GM19455 (cell line): ENCODE measurements at regions not wholly inside any gene's neighbourhood (a gene's known extent, or its start where the extent isn't known, plus 50 kb on each side); places are given as distances from the start of the nearest gene placed in this dataset.
"Not testable (repeated sequence)": the region's sequence is repeated elsewhere in the genome, so short reads cannot be mapped to it uniquely, and the experiment has no call there.

Experiments
- ATAC-seq: cut with Tn5 transposase; IDR thresholded peaks from one replicate; pipeline ENCODE4 v1.9.1; 2021; ENCODE audit not compliant: unreplicated experiment

- no peak for ATAC-seq
Measured at GRCh38 chrX:110511238-110511637, 152.6 kb downstream of the RTL9 start.

GRCh38 chrX:110512341-110512740, 153.7 kb downstream of the RTL9 start:
- no peak for ATAC-seq

- ATAC-seq: no peak
Measured at GRCh38 chrX:110514509-110514908, 155.9 kb downstream of the RTL9 start.

- no peak for ATAC-seq
Measured at GRCh38 chrX:110519501-110519900, 160.9 kb downstream of the RTL9 start.

GRCh38 chrX:110519906-110520452, 161.3 kb downstream of the RTL9 start:
- ATAC-seq: no peak

- ATAC-seq: not testable (repeated sequence)
Measured at GRCh38 chrX:110520652-110521051, 162.0 kb downstream of the RTL9 start.

GRCh38 chrX:110531873-110532580, 173.4 kb downstream of the RTL9 start:
- ATAC-seq: no peak

GRCh38 chrX:110532581-110532931, 173.9 kb downstream of the RTL9 start:
- no peak for ATAC-seq

GRCh38 chrX:110536816-110537215, 178.2 kb downstream of the RTL9 start:
- no peak for ATAC-seq

- ATAC-seq: no peak
Measured at GRCh38 chrX:110541266-110541665, 182.6 kb downstream of the RTL9 start.

GRCh38 chrX:110550854-110551253, 192.2 kb downstream of the RTL9 start:
- not testable (repeated sequence) for ATAC-seq

- no peak for ATAC-seq
Measured at GRCh38 chrX:110557864-110558263, 199.2 kb downstream of the RTL9 start.

- no peak for ATAC-seq
Measured at GRCh38 chrX:110558406-110558805, 199.8 kb downstream of the RTL9 start.

GRCh38 chrX:110561034-110561433, 202.4 kb downstream of the RTL9 start:
- no peak for ATAC-seq

GRCh38 chrX:110563282-110563681, 204.6 kb downstream of the RTL9 start:
- ATAC-seq: no peak

GRCh38 chrX:110568441-110568840, 209.8 kb downstream of the RTL9 start:
- ATAC-seq: no peak

- no peak for ATAC-seq
Measured at GRCh38 chrX:110569506-110569905, 210.9 kb downstream of the RTL9 start.

GRCh38 chrX:110578270-110578669, 217.3 kb downstream of the CHRDL1 start:
- ATAC-seq: no peak

- no peak for ATAC-seq
Measured at GRCh38 chrX:110584083-110584482, 211.5 kb downstream of the CHRDL1 start.

- no peak for ATAC-seq
Measured at GRCh38 chrX:110588164-110588563, 207.5 kb downstream of the CHRDL1 start.

- ATAC-seq: no peak
Measured at GRCh38 chrX:110588853-110589252, 206.8 kb downstream of the CHRDL1 start.

- ATAC-seq: no peak
Measured at GRCh38 chrX:110600745-110601310, 194.8 kb downstream of the CHRDL1 start.

GRCh38 chrX:110614596-110614995, 181.0 kb downstream of the CHRDL1 start:
- ATAC-seq: no peak
